ENCODE measurements at regions not wholly inside any gene's neighbourhood (a gene's known extent, or its start where the extent isn't known, plus 50 kb on each side); places are given as distances from the start of the nearest gene placed in this dataset.
"Not testable (repeated sequence)": the region's sequence is repeated elsewhere in the genome, so short reads cannot be mapped to it uniquely, and the experiment has no call there.

DNA sequence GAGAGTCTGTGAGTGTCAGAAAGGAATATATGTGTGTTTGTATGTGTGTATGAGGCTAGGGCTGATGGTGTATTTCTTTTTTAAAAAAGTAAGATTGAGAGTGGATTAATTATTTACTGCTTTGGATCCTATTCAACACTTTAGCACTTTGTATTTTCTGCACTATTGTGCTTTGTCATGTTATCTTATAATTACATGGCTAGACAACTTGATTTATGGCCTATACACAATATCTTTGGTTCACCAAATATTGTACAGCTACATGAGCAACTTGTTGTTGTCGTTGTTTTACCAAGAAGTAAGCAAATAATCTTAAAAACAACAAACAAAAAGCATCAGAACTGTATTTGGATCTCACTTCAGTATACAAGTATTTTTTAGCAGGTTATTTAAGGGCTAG lies 84.6 kb upstream of the TBX18 start:
- Mint-ChIP-seq H3K9me3 (no peaks in the 10 kb centered on the region), H3K4me1 (no peaks in the 10 kb centered on the region), H3K4me3 (no peak overlapping the region), H3K27ac (no peak overlapping the region), H3K27me3 (no peaks in the 10 kb centered on the region), H3K36me3 (ENCODE audit: low read depth) (no peaks in the 10 kb centered on the region)
- DNase-seq = no peak
- intact Hi-C loops (cut with micrococcal nuclease) = no loop called here
- TF ChIP-seq, protein P1, sequence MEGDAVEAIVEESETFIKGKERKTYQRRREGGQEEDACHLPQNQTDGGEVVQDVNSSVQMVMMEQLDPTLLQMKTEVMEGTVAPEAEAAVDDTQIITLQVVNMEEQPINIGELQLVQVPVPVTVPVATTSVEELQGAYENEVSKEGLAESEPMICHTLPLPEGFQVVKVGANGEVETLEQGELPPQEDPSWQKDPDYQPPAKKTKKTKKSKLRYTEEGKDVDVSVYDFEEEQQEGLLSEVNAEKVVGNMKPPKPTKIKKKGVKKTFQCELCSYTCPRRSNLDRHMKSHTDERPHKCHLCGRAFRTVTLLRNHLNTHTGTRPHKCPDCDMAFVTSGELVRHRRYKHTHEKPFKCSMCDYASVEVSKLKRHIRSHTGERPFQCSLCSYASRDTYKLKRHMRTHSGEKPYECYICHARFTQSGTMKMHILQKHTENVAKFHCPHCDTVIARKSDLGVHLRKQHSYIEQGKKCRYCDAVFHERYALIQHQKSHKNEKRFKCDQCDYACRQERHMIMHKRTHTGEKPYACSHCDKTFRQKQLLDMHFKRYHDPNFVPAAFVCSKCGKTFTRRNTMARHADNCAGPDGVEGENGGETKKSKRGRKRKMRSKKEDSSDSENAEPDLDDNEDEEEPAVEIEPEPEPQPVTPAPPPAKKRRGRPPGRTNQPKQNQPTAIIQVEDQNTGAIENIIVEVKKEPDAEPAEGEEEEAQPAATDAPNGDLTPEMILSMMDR (IDR thresholded peaks at IDR 0.05) = no peak
- ChIA-PET POLR2A (no interaction called here), CTCF (no interaction called here)
- ATAC-seq (ENCODE audit: low read depth) = no peak

DNA sequence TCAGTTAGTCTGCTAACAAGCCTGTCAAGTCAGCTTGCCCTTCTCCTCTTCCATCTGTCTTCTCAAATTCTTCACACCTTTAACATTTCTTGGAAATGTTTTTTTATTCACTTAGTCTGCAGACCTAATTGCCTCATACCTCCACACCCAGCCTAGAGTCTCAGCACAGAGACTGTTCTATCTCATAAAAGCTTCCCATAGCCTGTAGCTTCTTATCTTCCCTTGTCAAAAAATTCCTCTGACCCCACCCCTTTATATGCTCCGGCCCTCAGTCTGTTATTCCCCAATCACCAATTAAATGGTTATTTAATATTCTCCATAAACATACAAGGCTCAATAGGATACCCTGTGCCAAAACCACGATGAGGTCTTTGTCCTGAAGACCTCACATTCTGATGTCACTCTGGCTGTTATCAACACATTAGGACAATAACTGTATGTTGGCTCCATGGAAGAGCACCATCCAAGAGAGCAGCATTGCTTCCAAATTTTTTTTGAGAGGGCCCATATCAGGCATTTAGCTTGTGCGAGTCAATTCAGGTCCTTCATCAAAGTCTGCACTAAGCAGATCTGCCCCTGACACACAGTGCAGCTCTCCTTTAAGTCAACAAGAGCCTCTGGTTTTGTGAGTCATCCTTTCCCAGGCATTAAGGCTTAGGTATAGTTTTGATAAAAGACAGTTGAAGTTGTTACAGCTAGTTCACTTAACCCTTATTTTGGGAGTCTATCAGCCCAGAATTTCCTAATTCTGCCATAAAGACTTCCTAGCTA lies 83.2 kb upstream of the TBX18 start:
- Mint-ChIP-seq H3K36me3 (ENCODE audit: low read depth) (no peaks in the 10 kb centered on the region), H3K4me1 (no peaks in the 10 kb centered on the region), H3K4me3 (no peak overlapping the region), H3K27ac (no peak overlapping the region), H3K27me3 (no peaks in the 10 kb centered on the region), H3K9me3 (no peaks in the 10 kb centered on the region)
- POLR2A ChIA-PET = no interaction called here
- DNase-seq = no peak
- intact Hi-C loops (cut with micrococcal nuclease) = no loop called here
- CTCF ChIA-PET = no interaction called here
- TF ChIP-seq, protein P1 (IDR thresholded peaks at IDR 0.05) = no peak
- ATAC-seq (ENCODE audit: low read depth) = no peak

DNA sequence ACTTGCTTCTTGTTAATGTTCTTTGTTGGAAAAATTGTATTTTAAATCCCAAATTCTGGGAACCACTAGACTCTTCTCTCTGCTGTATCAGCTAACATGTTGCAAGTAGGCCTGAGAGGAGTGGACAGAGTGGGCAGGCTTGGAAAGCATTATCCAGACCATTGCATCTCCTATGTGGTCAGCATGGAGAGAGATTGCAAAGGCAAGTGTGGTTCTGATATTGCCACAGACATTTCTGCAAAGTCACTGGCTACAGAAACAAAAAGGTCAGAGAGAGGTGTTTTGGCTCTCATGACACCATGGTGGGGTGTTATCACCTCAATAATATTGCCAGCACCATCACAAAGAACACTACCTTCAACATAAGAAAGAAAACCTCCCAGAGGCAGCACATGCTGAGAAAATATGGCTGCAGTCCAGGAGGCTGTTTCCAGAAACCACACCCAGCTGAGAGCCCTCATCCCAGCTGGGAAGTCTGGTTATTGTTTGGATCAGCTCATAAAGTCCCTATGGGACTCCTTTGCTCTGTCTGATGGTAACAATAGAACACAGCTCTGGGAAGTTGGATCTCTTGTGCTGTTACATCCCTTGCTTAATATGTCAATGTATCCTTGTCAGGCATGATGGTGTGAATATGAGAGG lies 78.2 kb upstream of the TBX18 start:
- POLR2A ChIA-PET = no interaction called here
- Mint-ChIP-seq H3K4me1 (no peaks in the 10 kb centered on the region), H3K4me3 (no peak overlapping the region), H3K27ac (no peak overlapping the region), H3K27me3 (no peaks in the 10 kb centered on the region), H3K9me3 (peaks cover 6% of the 10 kb centered on the region), H3K36me3 (ENCODE audit: low read depth) (no peaks in the 10 kb centered on the region)
- ATAC-seq (ENCODE audit: low read depth) (no peak), DNase-seq (no peak)
- intact Hi-C loops (cut with micrococcal nuclease) = no loop called here
- TF ChIP-seq, protein P1 (IDR thresholded peaks at IDR 0.05) = no peak
- CTCF ChIA-PET = no interaction called here

DNA sequence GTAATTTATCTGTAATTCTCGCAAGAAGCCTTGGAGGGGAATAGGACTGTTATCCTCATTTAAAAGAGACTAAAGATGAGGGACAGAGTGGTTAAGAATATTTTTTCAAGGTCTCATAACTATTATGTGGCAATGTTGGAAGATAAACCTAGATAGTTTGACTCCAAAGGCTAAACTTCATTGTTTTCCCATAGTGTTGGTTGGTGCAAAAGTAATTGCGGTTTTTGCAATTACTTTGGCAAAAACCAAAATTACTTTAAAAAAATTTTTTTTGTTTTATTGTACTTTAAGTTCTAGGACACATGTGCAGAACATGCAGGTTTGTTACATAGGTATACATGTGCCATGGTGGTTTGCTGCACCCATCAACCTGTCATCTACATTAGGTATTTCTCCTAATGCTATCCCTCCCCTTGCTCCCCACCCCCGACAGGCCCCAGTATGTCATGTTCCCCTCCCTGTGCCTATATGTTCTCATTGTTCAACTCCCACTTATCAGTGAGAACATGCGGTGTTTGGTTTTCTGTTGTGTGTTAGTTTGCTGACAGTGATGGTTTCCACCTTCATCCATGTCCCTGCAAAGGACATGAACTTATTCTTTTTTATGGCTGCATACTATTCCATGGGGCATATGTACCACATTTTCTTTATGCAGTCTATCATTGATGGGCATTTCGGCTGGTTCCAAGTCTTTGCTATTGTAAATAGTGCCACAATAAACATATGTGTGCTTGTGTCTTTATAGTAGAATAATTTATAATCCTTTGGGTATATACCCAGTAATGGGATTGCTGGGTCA lies 72.9 kb upstream of the TBX18 start:
- not testable (repeated sequence) for H3K36me3 Mint-ChIP-seq (ENCODE audit: low read depth)

DNA sequence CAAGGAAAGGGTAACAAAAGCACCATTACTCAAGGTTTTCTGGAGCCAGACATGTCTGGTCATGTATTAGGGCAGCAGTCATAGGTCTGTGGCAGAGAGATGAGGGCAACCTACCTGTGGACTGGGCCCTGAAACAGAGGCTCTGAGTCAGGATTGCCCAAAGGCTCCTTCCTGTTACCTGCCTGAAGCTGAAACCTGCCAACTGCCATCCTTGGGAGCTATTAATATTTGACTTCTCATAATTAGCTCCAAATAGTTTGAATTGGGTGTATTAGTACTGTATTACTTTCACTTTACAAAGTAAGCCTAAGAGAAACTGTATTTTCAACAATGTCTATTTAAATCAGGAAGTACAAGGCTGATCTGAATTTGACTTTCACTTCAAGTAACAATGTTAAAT lies 72.0 kb upstream of the TBX18 start:
- no peaks in the 10 kb centered on the region for H3K27me3 Mint-ChIP-seq
- H3K4me3 Mint-ChIP-seq = no peak overlapping the region
- TF ChIP-seq, protein P1 (IDR thresholded peaks at IDR 0.05) = no peak
- H3K4me1 Mint-ChIP-seq = no peaks in the 10 kb centered on the region
- ATAC-seq (ENCODE audit: low read depth) (no peak), DNase-seq (no peak)
- no peak overlapping the region for H3K27ac Mint-ChIP-seq
- no peaks in the 10 kb centered on the region for H3K36me3 Mint-ChIP-seq (ENCODE audit: low read depth)
- intact Hi-C loops (cut with micrococcal nuclease) = no loop called here
- POLR2A ChIA-PET = no interaction called here
- H3K9me3 Mint-ChIP-seq = peaks cover 6% of the 10 kb centered on the region
- CTCF ChIA-PET = no interaction called here

More for the DNA sequence above, 72.9 kb upstream of the TBX18 start:
- intact Hi-C loops (cut with micrococcal nuclease); DNase-seq; H3K4me3 Mint-ChIP-seq; POLR2A ChIA-PET; H3K27ac Mint-ChIP-seq; ATAC-seq (ENCODE audit: low read depth); H3K27me3 Mint-ChIP-seq; CTCF ChIA-PET; H3K9me3 Mint-ChIP-seq; H3K4me1 Mint-ChIP-seq: not testable (repeated sequence)

Data from activated B cell treated with CpG ODN at 0.5 μM for 24 hours (primary cell).